Sigmoid colon (tissue), 6 donors: ENCODE measurements at regions not wholly inside any gene's neighbourhood (a gene's known extent, or its start where the extent isn't known, plus 50 kb on each side); places are given as distances from the start of the nearest gene placed in this dataset.

Source experiments
- DNase-seq: peaks from one replicate; pipeline ENCODE4 v3.0.0-alpha.2; 2019
- H3K27ac ChIP-seq, 4 donors: fragments of 200-600 bp; sonication (generic); one replicate each; pipeline ENCODE4 v1.5.1; 2016 to 2019; ENCODE audit warnings: mild to moderate bottlenecking in 1 of 4
- H3K27me3 ChIP-seq, 3 donors: fragments of 200-600 bp; sonication (generic); one replicate each; pipeline ENCODE4 v1.5.1; 2019; ENCODE audit warnings: mild to moderate bottlenecking in 1 of 3
- H3K36me3 ChIP-seq, 4 donors: fragments of 200-600 bp; sonication (generic); one replicate each; pipeline ENCODE4 v1.5.1; 2016 to 2019
- H3K4me1 ChIP-seq, 4 donors: fragments of 200-600 bp; sonication (generic); one replicate each; pipeline ENCODE4 v1.5.1; 2017 to 2019
- H3K4me3 ChIP-seq, 4 donors: fragments of 200-600 bp; sonication (generic); one replicate each; pipeline ENCODE4 v1.5.1; 2017 to 2019; ENCODE audit warnings: mild to moderate bottlenecking in 2 of 4, moderate library complexity in 1 of 4
- H3K9me3 ChIP-seq, 4 donors: fragments of 200-600 bp in 3 of 4; sonication (generic) in 3 of 4; one replicate each; pipeline versions ENCODE4 v1.5.1 to v1.6.1; 2013 to 2019
- EP300 ChIP-seq, 4 donors: sonication (generic); formaldehyde crosslinking; IDR thresholded peaks; one replicate each; pipeline ENCODE4 v1.6.1; 2017; ENCODE audit warnings: antibody characterized with exemption in 4 of 4
- POLR2A ChIP-seq, 2 donors: fragments of 450-650 bp; IDR thresholded peaks; one replicate each; pipeline ENCODE4 v1.6.1; 2016; ENCODE audit warnings: antibody characterized with exemption in 2 of 2, mild to moderate bottlenecking in 2 of 2, moderate library complexity in 2 of 2
- POLR2AphosphoS5 ChIP-seq, 4 donors: sonication (generic); formaldehyde crosslinking; IDR thresholded peaks; one replicate each; pipeline ENCODE4 v1.6.1; 2017; ENCODE audit warnings: antibody characterized with exemption in 4 of 4
- WGBS, 2 donors: extraction: QIAGEN DNeasy Blood & Tissue Kit; methylation state at CpG; one replicate each; pipeline ENCODE4 v1.1.7; 2013; 5-methylcytosine and 5-hydroxymethylcytosine counted together
- intact Hi-C: fragments of 100-400 bp; cut with DNase I; formaldehyde crosslinking; loops from one replicate; pipeline ENCODE4 v1.15.1; 2023
- TF ChIP-seq, protein P1 (sequence below), 4 experiments: fragments of 450-650 bp in 3 of 4; fragments of 200-600 bp in 1 of 4; IDR thresholded peaks; one replicate each; pipeline ENCODE4 v1.5.1; 2016 to 2019; ENCODE audit warnings: antibody characterized with exemption in 4 of 4, mild to moderate bottlenecking in 3 of 4, moderate library complexity in 2 of 4
- donor health status: healthy with polysubstance abuse.
- donor health status: healthy.

DNA sequence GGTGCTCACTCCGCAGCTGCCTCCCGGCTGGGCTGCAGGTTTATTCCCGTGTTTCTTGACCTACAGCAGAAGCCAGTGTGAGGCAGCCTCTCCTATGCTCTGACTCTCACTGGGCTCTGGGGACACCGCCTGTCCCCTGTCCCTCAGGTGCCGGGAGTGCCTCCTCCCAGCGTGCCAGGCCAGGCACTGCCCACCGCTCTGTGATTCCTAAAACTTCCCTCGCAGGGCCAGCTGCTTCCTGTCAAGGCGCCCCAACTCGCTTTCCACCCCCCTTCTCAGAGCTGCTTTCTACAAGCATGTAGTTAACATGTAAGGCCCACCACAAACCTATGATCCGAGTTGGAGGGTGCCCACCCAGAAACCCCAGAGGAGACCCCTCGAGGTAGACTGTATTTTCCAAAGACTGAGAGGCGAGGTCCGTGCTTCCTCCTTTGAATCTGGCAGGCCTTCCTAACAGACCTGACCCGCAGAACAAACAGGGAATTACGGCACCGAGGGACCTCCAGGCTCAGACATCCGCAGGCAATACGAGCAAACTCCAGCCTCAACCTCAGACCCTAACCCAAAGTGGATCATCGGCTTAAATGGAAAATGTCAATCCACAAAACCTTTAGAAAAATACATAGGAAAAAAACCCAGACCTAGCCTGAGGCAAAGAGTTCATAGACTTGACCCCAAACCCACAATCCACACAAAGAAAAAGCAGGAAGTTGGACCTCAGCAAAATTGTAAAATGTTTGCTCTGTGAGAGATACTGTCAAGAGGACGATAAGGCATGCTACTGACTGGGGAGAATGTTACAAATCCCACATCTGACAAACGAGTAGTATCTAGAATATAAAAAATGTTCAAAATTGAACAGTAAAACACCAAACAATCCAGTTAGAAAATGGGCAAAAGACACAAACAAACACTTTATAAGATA lies 121.3 kb upstream of the IQSEC1 start:
- WGBS, 2 donors = 59 to 65% methylated on average over 22 of the region's 22 CpGs
- Histone ChIP-seq H3K4me3 (no peak overlapping the region), H3K36me3 (no peaks in the 10 kb centered on the region), H3K27ac (no peak overlapping the region), H3K4me1 (no peaks in the 10 kb centered on the region), H3K27me3 (peaks cover 0 to 31% (median 0%) of the 10 kb centered on the region in 3 donors), H3K9me3 (no peaks in the 10 kb centered on the region)
- intact Hi-C loops = no loop called here
- peak; percentile 48 for DNase-seq
- TF ChIP-seq POLR2A (IDR thresholded peaks at IDR 0.05) (no peak), EP300 (IDR thresholded peaks at IDR 0.05) (no peak), POLR2AphosphoS5 (IDR thresholded peaks at IDR 0.05) (no peak)
- TF ChIP-seq, protein P1, sequence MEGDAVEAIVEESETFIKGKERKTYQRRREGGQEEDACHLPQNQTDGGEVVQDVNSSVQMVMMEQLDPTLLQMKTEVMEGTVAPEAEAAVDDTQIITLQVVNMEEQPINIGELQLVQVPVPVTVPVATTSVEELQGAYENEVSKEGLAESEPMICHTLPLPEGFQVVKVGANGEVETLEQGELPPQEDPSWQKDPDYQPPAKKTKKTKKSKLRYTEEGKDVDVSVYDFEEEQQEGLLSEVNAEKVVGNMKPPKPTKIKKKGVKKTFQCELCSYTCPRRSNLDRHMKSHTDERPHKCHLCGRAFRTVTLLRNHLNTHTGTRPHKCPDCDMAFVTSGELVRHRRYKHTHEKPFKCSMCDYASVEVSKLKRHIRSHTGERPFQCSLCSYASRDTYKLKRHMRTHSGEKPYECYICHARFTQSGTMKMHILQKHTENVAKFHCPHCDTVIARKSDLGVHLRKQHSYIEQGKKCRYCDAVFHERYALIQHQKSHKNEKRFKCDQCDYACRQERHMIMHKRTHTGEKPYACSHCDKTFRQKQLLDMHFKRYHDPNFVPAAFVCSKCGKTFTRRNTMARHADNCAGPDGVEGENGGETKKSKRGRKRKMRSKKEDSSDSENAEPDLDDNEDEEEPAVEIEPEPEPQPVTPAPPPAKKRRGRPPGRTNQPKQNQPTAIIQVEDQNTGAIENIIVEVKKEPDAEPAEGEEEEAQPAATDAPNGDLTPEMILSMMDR (IDR thresholded peaks at IDR 0.05) = no peak

DNA sequence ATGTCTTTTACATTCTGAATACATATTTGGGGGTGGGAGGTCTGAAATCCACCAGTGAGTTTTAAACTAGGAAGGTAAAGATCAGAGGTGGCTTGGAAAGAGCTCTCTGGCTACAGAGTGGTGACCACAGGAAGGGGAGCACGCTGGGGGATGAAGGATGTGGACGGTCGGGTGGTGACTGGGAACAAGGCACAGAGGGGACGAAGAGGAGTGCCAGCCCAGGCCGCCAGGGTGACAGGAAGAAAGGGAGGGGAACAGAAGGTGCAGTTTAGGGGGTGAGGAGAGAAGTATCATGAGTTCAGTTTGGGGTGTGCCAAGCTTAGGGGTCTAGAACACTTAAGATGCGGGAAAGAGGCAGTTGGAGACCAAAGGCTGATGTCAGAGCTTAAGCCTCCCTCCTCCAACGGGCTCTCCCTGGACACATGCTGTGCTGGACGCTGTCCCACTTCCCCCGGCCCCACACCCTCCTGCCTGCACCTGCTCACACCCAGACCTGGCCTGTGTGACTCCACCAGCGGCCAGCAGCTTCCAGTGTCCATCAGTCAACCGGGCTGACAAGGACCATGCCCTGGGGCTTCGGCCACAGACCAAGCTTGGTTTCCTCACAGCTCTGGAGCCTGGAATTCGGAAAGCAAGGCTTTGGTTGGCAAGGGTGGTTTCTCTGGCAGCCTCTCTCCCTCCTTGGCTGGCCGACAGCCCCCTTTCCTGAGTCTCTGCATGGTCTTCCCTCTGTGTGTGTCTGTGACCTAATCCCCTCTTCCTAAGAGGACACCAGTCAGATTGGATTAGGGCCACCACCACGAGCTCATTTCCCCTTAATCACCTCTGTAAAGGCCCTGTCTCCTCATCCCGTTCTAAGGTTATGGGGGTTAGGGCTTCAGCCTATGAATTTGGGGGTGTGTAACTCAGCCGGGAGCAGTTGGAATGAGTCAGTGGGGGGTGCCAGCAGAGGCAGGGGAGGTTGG lies 120.4 kb upstream of the IQSEC1 start:
- H3K4me3 ChIP-seq = no peak overlapping the region
- no peak overlapping the region for H3K27ac ChIP-seq
- DNase-seq = peak; percentile 59
- TF ChIP-seq EP300 (IDR thresholded peaks at IDR 0.05) (no peak), POLR2AphosphoS5 (IDR thresholded peaks at IDR 0.05) (no peak), POLR2A (IDR thresholded peaks at IDR 0.05) (no peak)
- TF ChIP-seq, protein P1 (IDR thresholded peaks at IDR 0.05) = no peak
- H3K27me3 ChIP-seq = peaks cover 0 to 31% (median 0%) of the 10 kb centered on the region in 3 donors
- H3K9me3 ChIP-seq = no peaks in the 10 kb centered on the region
- H3K4me1 ChIP-seq = no peaks in the 10 kb centered on the region
- WGBS, 2 donors = 56 to 73% methylated on average over 17 of the region's 17 CpGs
- H3K36me3 ChIP-seq = no peaks in the 10 kb centered on the region
- intact Hi-C loops = no loop called here

DNA sequence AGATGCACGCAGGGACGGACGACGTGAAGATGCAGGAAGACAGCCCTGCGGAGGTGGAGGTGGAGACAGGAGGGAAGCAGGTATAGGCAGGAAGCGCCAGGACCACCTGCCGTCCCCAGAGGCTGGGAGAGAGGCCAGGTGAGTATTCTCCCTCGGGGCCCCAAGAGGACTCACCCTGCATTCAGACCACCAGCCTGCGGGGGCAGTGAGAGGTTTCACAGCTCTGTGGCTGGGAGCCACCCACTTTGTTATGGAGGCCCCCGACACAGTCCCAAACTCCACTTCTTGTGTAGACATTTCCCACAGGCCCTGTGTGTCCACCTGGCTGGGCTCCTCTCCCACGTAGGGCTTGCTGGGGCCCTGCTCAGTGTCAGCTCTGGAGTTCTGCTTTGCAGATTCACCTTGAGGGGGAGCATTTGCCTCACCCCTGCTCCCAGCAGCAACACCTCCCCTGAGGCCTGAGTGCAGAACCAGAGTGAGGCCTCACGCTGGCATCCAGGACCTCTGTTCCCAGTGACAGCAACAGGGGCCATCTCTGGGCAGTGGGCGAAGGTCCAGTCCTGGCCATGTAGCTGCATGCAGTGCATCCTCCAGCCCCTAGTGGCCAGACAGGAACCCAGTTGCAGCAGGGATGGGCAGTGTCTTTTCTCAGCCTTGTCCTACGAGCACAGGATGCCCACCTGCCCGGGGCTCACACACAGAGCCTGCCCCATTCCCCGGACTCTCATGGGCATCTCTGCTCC lies 119.4 kb upstream of the IQSEC1 start:
- H3K9me3 ChIP-seq = peaks cover 0 to 3% (median 0%) of the 10 kb centered on the region in 4 donors
- no peak for TF ChIP-seq EP300 (IDR thresholded peaks at IDR 0.05)
- TF ChIP-seq, protein P1 (IDR thresholded peaks at IDR 0.05) = no peak
- TF ChIP-seq POLR2AphosphoS5 (IDR thresholded peaks at IDR 0.05) = no peak
- TF ChIP-seq POLR2A (IDR thresholded peaks at IDR 0.05) = no peak
- no peak overlapping the region for H3K27ac ChIP-seq
- 75 to 84% methylated on average over 16 of the region's 16 CpGs for WGBS, 2 donors
- H3K27me3 ChIP-seq = peaks cover 0 to 31% (median 0%) of the 10 kb centered on the region in 3 donors
- H3K4me3 ChIP-seq = no peak overlapping the region
- intact Hi-C loops = no loop called here
- no peaks in the 10 kb centered on the region for H3K36me3 ChIP-seq
- peak; percentile 50 for DNase-seq
- H3K4me1 ChIP-seq = no peaks in the 10 kb centered on the region

DNA sequence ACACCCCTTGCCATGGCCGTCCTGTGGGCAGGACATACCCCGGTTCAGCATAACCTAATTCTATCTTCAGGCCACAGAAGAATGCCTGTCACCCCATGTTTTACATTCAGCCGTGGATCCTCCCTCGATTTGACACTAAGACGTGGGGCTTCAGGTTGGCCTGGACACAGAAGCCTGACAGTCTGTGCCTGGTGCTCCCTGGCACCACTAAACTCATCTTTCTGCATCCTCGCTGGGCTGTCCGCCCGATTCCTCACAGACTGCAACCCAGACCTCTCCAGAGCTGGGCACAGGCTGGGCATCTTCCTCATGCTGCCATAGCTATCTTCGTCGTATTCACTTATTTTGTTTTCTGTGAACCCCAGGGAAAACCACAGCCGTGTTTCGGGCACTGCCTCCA lies 117.8 kb upstream of the IQSEC1 start:
- no peak for DNase-seq
- Histone ChIP-seq H3K36me3 (no peaks in the 10 kb centered on the region), H3K4me1 (no peaks in the 10 kb centered on the region), H3K9me3 (peaks cover 0 to 5% (median 0%) of the 10 kb centered on the region in 4 donors), H3K27ac (no peak overlapping the region), H3K27me3 (peaks cover 0 to 31% (median 0%) of the 10 kb centered on the region in 3 donors), H3K4me3 (no peak overlapping the region)
- intact Hi-C loops = no loop called here
- 90 to 92% methylated on average over 12 of the region's 12 CpGs for WGBS, 2 donors
- no peak for TF ChIP-seq POLR2AphosphoS5 (IDR thresholded peaks at IDR 0.05)
- no peak for TF ChIP-seq EP300 (IDR thresholded peaks at IDR 0.05)
- TF ChIP-seq, protein P1 (IDR thresholded peaks at IDR 0.05) = no peak
- TF ChIP-seq POLR2A (IDR thresholded peaks at IDR 0.05) = no peak
